DMS 273 treated with DMSO at 0.1 percent for 48 hours (cell line): ENCODE measurements at regions not wholly inside any gene's neighbourhood (a gene's known extent, or its start where the extent isn't known, plus 50 kb on each side); places are given as distances from the start of the nearest gene placed in this dataset.
"Not testable (repeated sequence)": the region's sequence is repeated elsewhere in the genome, so short reads cannot be mapped to it uniquely, and the experiment has no call there.

Source experiments
- DNase-seq: peaks from one replicate; lab custom pipeline; 2025; lab: John Stamatoyannopoulos, UW

DNA sequence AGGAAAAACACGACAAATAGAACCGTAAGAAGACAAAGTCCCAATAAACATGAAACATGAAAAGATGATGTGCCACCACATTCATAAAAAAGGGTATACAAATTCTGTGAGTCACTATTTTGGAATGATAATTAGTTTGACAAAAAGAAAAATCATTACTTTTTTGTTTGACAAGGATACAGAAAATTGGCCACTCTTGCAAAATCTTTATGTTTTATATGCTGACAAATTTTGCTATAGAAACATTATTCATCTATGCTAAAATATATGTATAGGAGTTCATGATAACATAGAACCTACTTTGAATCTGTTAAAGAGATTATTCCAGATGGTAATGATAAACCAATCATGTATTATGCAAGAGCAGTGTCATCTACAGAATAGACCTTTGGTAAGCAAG, 1201.0 kb downstream of the FSCB start:
- no peak for DNase-seq

DNA sequence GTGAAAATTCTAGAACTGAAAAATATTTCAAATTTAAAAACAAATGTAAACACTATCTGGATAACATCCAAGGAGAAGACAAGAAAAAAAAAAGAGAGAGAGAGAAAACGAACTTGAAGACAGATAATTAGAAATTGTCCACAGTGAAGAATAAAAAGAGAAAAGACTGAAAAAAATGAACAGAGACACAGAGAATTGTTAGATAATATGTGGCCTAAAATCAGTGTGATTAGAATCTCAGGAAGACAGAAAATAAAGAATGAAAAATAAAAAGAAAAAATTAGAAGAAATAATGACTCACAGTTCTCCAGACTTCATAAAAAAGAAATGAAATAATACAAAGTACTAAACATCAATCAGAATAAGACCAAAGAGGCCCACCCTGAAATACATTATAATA, 1209.3 kb downstream of the FSCB start:
- no peak for DNase-seq

DNA sequence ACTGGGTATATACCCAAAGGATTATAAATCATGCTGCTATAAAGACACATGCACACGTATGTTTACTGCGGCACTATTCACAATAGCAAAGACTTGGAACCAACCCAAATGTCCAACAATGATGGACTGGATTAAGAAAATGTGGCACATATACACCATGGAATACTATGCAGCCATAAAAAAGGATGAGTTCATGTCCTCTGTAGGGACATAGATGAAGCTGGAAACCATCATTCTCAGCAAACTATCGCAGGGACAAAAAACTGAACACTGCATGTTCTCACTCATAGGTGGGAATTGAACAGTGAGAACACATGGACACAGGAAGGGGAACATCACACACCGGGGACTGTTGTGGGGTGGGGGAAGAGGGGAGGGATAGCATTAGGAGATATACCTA, 1211.0 kb downstream of the FSCB start:
- not testable (repeated sequence) for DNase-seq

DNA sequence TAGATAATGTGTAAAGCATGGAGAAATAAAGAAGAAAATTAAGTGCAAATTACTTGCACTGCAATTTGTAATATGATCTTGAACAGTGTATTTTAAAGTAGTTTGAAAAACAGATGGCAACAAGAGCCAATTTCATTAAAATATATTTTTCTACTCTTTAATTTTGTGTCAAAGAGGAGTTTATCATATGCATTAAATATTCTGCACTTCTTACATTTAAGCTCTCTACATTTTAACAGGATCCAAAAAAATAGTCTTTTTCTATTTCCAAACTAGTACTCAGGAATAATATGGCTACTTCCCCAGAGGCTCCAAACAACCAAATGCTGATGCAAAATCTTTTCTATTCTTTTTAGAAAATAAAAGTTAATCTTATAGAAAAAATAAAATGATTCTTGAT, 1221.5 kb downstream of the FSCB start:
- DNase-seq: peak; percentile 1

DNA sequence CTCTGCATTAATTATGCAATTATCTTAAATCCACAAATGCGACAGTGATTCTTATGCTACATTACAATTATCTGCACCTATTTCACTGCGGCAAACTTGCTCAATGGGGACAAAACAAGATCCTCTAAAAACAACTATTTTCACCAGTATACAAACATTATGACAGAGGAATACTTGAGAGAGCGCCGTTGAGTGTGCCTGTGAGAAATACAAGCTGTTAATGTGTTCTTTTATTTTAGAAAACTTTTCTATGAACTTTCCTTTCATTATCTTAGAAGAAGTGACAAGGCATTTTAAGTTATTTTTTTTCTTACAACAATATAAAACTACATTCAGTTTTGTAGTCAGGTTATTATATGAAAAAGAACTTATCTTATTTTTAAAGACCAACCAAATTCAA, 1247.0 kb downstream of the FSCB start:
- DNase-seq: no peak

DNA sequence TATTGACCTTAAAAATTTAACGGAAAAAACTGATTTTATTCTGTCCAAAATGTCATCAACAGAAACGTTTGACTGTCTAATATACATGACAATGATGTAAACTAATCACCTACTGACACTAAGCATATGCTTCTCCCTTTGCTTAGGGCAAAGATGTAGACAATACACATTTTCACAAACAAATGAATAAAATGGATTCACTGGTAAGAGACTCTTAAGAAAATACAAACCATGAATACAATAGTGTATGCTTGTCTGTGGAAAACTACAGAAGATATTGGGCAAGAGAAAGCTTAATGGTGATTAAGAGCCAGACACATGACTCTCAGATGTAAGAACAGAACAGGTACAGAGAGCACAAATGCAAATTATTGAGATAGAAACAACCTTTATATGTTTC, 1248.7 kb downstream of the FSCB start:
- DNase-seq: no peak

DNA sequence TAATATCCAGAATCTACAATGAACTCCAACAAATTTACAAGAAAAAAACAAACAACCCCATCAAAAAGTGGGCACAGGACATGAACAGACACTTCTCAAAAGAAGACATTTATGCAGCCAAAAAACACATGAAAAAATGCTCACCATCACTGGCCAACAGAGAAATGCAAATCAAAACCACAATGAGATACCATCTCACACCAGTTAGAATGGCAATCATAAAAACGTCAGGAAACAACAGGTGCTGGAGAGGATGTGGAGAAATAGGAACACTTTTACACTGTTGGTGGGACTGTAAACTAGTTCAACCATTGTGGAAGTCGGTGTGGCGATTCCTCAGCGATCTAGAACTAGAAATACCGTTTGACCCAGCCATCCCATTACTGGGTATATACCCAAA, 1250.1 kb downstream of the FSCB start:
- DNase-seq: not testable (repeated sequence)

DNA sequence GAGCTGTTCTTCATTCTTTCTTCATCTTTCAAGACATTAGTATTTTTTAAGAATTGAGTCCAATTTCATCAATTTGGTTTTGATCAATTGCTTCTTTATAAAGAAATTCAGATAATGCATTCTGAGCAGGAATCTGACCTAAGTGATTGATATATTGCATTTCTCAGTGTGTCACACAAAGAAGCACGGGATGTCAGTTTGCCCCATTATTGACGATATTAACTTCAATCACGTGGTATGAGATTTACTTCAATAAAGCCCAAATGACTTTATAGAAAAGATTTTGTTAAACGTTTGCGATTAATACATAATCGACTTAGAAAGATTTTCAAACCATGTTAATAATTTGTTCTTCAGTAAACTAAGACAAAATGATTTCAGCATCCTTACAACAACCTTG, 1254.2 kb downstream of the FSCB start:
- DNase-seq: no peak

DNA sequence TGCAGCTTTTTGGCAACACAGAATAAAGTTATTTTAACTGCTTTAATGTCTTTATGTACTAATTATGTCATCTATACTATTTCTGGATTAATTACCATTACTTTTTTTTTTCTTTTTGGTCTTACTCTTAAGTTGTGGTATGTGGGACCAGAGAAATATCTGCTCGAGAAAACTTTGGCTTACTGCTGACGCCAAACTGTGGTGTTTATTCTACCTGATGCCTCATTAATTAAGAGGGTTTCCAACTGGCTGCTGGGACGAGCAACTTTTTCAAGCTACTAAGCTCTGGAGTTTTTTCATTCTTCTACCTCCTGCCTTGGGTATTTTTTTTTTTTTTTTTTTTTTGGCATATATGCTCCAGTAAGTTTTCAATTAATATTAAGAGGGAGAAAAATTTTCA, 1257.5 kb downstream of the FSCB start:
- no peak for DNase-seq

DNA sequence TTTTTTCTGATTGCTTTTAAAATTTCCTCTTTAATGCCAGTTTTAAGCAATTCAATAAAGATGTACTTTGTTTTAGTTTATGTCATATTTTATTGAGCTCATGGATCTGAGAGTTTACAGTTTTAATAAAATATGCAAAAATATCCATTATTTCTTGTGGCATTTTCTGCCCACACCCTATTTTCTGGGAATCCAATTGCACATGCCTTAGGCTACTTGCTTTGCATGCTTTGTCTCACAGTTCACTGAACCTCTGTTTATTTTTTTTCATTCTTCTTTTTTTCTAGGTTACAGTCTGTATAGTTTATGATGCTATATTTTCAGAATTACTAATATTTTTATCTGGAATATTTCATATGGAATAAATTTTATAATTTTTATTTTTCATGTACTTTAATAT, 1258.0 kb downstream of the FSCB start:
- DNase-seq: no peak

DNA sequence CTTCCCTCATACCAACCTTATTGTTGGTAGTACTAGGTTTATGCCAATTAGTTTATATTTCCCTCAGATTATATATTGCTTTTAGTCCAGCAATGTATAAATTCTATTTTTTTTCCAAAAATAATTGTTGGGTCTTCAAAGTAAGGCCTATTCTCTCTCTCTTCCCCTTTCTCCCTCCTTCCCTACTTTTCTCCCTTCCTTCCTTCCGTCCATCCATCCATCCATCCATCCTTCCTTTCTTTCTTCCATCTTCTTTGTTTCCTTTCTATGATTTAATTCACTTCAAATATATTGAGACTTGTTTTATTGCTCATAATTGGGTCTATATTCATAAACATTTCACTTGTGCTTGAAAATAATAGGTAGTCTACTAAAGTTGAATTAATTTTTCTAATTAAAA, 1259.2 kb downstream of the FSCB start:
- DNase-seq: no peak

DNA sequence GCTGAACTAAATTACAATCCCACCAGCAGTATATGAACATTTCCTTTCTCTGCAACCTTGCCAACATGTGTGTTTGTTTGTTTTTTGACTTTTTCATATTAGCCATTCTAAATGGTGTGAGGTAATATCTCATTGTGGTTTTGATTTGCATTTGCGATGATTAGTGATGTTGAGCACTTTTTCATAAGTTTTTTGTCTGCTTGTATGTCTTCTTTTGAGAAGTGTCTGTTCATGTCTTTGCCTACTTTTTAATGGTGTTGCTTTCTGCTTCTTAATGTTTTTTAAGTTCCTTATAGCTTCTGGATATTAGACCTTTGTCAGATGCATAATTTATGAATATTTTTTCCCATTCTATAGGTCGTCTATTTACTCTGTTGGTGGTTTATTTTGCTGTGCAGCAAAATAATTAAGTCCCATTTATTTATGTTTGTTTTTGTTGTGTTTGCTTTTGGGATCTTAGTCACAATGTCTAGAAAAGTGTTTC, 1262.9 kb downstream of the FSCB start:
- no peak for DNase-seq

DNA sequence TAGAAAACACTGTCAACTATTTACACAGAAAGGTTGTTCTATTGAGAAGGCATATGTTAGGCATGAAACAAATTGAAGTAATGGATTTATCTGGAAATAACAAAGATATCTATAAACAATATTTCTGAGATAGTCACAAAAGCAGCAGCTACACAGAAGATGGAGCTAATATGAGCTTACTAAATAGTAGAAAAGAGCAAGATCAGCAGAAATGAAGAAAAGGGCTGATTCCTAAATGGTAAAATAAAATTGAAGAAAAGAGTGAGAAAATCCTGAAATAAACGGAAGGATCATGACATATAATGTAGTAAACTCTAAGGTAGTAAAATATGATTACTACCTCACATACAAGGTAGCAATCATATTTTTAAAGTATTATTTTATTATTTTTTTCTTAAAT, 1263.9 kb downstream of the FSCB start:
- no peak for DNase-seq

DNA sequence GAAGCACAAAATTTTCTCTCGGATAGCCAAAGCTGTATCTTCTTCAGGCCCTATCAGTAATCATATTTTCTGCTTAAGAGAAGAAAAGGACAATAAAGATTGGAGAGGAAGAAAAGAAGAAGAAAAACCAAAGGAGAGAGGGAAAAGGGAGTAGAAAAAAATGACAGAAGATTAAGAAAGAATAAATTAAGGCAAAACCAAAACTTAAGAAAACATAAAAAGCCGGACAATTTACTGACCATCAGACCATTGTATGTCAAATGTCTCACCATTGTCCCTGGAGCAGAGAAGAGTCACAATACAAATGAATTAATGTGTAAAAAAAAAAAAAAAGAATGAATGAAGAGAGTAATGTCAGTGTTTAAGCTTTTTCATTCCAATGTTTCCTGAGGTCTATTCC, 1274.8 kb downstream of the FSCB start:
- no peak for DNase-seq

DNA sequence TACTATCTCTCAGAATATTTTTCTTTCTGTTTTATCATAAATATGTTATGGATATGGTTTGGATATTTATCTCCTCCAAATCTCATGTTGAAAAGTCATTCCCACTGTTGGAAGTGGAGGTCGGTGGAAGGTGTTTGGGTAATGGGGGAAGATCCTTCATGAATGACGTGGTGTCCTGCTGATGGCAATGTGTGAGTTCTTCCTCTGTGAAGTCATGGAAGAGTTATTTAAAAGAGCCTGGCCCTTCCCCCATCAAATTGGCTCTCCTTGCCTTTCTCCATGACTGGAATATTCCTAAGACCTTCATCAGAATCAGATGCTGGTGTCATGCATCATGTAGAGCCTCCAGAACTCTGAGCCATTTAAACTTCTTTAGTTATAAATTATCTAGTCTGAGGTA, 1291.6 kb downstream of the FSCB start:
- DNase-seq: no peak

DNA sequence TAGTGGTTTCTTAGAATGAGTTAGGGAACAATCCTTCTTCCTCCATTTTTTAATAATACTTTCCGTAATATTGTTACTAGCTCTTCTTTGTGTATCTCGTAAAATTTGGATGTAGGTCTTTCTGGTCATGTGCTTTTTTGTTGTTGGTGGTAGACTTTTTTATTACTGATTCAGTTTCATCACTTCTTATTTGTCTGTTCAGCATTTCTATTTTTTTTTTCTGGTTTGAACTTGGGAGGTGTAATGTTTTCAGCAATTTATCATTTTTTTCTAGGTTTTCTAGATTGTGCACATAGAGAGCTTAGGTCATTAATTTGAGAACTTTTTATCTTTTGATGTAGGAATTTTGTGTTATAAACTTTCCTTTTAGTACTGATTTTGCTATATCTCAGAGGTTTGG, 1299.9 kb downstream of the FSCB start:
- DNase-seq: no peak

DNA sequence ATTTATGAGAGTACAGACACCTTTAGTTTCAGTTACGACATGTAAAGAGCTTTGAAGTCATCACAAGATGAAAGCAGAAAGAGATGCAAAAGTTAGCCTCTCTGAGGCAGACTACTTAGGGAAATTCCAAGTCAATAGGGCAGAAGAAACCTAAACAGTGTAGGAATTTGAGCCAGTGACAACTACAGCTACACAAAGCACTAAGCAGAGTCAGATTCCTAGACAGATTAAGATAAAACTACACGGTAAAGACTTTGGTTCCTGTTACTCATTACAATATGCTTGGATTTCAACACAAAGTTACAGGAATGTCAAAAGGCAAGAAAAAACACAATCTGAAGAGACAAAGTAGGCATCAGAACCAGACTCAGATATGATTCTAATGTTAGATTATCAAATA, 1302.3 kb downstream of the FSCB start:
- no peak for DNase-seq

DNA sequence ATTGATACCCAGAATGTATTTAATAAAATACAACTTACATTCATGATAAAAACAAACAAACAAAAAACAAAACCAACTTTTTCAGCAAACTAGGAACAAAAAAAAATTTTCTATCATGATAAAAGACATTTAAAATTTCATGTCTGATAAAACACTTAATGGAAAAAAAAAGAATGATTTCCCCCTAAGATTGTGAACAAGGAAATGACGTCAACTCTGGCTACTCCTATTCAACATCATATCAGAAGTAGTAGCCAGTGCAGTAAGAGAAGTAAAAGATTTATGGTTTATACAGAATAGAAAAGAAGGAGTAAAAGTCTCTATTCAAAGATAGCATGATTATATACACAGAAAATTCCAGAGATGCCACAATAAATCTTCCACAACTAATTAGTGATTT, 1306.6 kb downstream of the FSCB start:
- no peak for DNase-seq

DNA sequence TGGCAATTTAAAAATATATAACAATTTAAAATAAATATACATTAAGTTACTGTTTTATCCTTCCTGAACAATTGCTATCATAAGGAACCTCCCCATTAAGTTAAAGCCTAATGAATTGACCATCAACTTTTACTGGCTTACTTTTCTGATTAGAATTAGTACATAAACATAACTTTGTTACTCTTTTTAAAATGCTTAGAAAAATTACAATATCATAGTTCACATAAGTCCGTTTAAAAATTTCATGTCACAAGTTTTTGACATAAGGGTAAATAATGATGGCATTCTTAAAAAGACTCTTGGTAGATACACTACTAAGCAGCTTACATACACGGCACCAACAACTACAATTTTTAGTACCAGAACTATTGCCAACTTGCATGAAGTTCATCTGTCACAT, 1308.6 kb downstream of the FSCB start:
- no peak for DNase-seq

DNA sequence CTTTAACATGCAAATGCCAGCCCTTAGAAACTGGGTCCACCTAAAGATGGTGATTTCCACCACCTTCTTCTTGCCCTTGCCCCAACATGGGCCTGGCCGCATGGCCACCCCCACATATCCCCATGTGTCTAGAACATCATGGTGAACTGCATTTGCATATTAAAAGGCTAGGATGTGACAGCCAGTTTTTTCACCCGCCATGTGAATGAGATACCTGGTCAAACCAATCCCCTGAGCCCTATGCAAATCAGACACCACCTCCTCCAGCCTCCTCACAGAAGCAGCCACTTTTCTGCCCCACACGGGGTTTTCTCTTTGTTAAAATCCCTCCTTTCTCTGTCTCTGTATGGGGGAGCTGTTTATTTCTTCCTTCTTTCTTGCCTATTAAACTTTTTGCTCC, 1322.5 kb downstream of the FSCB start:
- no peak for DNase-seq

DNA sequence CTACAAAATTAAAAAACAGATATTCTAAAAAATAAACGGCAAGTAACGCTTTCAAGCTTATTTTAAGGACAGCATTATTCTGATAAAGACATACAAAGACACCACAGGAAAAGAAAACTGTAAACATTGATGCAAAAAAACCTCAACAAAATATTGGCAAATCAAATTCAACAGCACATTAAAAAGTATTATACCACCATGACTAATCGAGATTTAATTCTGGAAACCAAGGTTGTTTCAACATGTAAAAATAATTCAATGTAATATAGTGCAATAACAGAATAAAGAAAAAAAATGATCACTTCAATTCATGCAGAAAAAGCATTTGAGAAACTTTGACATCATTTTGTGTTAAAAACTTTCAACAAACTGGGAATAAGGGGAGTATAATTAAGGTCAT, 1323.2 kb downstream of the FSCB start:
- no peak for DNase-seq

DNA sequence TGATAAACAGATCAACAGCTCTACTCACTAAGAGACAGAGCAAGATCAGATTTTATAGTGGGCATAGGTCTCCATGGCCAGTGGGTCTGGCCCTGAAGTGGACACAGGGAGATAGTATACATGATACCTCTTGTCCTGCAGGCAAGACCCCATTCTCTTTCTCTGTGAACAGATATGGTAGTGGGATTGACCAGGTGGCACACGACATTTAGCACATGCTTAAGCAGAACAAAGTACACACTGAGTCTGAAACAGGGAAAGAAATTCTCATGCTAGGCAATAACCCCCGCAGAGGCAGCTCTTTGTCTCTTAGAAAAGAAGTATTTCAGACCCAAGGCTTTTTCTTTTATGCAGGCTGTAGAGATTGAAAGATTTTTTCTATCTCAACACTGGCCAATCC, 1331.2 kb downstream of the FSCB start:
- no peak for DNase-seq

DNA sequence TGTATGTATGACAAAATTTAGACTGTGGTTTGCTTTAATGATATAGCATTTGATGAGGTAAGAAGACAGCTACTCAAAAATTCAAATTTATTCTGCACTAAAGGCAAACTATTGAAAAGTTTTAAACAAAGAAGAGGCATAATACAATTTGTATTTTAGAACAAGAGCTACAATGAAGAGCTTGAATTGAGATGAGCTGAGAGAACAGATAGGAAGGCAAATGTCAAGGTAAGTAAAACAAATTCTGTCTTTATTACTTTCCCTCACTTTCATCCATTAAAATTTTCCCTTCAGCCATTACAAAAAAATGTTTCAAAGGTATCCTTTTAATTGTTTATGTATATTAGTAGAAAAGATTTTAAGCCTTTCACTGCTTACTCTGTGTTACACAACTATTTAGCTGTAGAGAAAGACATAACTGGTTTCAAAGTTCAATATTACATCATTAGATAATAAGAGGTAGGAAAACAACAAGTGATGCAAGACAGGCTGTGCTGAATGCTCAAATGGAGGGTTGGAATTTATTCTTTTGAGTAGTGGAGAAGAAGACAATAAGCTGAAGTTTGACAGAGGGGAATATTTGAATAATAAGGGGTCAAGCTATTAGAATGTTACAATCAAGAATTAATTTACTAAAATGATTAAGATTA, 1334.1 kb downstream of the FSCB start:
- no peak for DNase-seq

DNA sequence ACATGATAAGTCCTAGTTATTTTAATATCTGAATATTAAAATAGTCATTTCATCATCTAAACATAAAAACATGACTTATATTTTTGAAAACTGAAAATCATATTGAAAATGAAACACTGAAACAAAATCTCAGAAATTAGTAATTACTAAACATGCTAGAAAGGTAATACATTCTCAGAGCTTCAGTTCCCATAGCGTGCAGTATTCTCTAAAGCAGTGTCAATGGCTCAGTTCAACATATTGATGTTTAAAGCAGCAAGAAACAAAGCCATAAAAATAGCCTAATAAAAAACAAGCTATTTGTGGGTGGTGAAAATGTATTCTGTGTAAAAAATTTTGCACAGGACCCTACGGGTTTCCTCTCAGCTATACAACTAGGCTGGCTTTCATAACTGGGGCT, 1337.4 kb downstream of the FSCB start:
- no peak for DNase-seq
